ENCODE measurements at regions not wholly inside any gene's neighbourhood (a gene's known extent, or its start where the extent isn't known, plus 50 kb on each side); places are given as distances from the start of the nearest gene placed in this dataset.

GRCh38 chr1:94309216-94309615 is 71.8 kb upstream of the ARHGAP29 start (continued):
- TF ChIP-seq HMGXB3 (CRISPR knock-in tag; IDR thresholded peaks at IDR 0.05; ENCODE audit: borderline replicate concordance) (no peak), TBX2 (CRISPR knock-in tag; IDR thresholded peaks at IDR 0.05; ENCODE audit: borderline replicate concordance) (peak; percentile 47; the same call in 1 of the 2 replicates), DNMT3B (CRISPR knock-in tag; conservative IDR thresholded peaks at IDR 0.05) (no peak), CSRNP1 (CRISPR knock-in tag; IDR thresholded peaks at IDR 0.05) (no peak), HDAC2 (CRISPR knock-in tag; IDR thresholded peaks at IDR 0.05) (peak; percentile 67), ARID4A (CRISPR knock-in tag; IDR thresholded peaks at IDR 0.05; ENCODE audit: borderline replicate concordance) (peak; percentile 30; the same call in 1 of the 2 replicates), ZNF773 (CRISPR knock-in tag; IDR thresholded peaks at IDR 0.05; ENCODE audit: borderline replicate concordance) (no peak), LCORL (IDR thresholded peaks at IDR 0.05) (no peak), LCORL (CRISPR knock-in tag; IDR thresholded peaks at IDR 0.05) (no peak), HDAC1 (CRISPR knock-in tag; IDR thresholded peaks at IDR 0.05) (peak; percentile 37; the same call in 1 of the 2 replicates), ZXDC (CRISPR knock-in tag; IDR thresholded peaks at IDR 0.05) (no peak), ONECUT2 (CRISPR knock-in tag; IDR thresholded peaks at IDR 0.05) (no peak), NR1H2 (CRISPR knock-in tag; IDR thresholded peaks at IDR 0.05; ENCODE audit: borderline replicate concordance, low read depth) (no peak), GMEB1 (CRISPR knock-in tag; IDR thresholded peaks at IDR 0.05; ENCODE audit: borderline replicate concordance) (no peak), HMGA1 (CRISPR knock-in tag; conservative IDR thresholded peaks at IDR 0.05) (no peak), ZFP82 (CRISPR knock-in tag; IDR thresholded peaks at IDR 0.05; ENCODE audit: borderline replicate concordance) (no peak)

All from HepG2 (cell line).